Natural killer cell (primary cell): ENCODE measurements at regions not wholly inside any gene's neighbourhood (a gene's known extent, or its start where the extent isn't known, plus 50 kb on each side); places are given as distances from the start of the nearest gene placed in this dataset.

ENCODE experiments used
- ATAC-seq, 3 donors: fragments of 150-1000 bp in 2 of 3; fragments of 200-7000 bp in 1 of 3; cut with Tn5 transposase; 1 replicate in 1 of 3; 2 replicates in 2 of 3; pipeline ENCODE4 v1.10.0; 2021; ENCODE audit warnings: mild to moderate bottlenecking in 2 of 3, moderate library complexity in 2 of 3
- DNase-seq, 2 donors: peaks; one replicate each; pipeline versions ENCODE4 v3.0.0 to v3.0.0-alpha.2; 2013 to 2021; ENCODE audit warnings: mixed read lengths in 1 of 2
- H3K27ac ChIP-seq: one replicate; pipeline ENCODE4 v1.5.1; 2013; ENCODE audit warnings: mild to moderate bottlenecking, low read length
- H3K27me3 ChIP-seq: one replicate; pipeline ENCODE4 v1.6.1; 2013; ENCODE audit warnings: low read length; ENCODE audit not compliant: control insufficient read depth, insufficient read depth
- H3K36me3 ChIP-seq: one replicate; pipeline ENCODE4 v1.6.1; 2013; ENCODE audit warnings: low read length; ENCODE audit not compliant: control insufficient read depth, insufficient read depth
- H3K4me1 ChIP-seq: one replicate; pipeline ENCODE4 v1.6.1; 2013; ENCODE audit warnings: low read length; ENCODE audit not compliant: control insufficient read depth, insufficient read depth
- H3K4me3 ChIP-seq: one replicate; pipeline ENCODE4 v1.5.1; 2013; ENCODE audit warnings: low read length
- H3K9me3 ChIP-seq: one replicate; pipeline ENCODE4 v1.6.1; 2013; ENCODE audit warnings: low read length; ENCODE audit not compliant: control insufficient read depth, insufficient read depth
- H3K27ac Mint-ChIP-seq, 2 donors: one replicate each; pipeline ENCODE4 v1.8.0; 2022; ENCODE audit warnings: mild to moderate bottlenecking in 2 of 2, mixed read lengths in 2 of 2, moderate library complexity in 1 of 2
- H3K27me3 Mint-ChIP-seq, 2 donors: one replicate each; pipeline ENCODE4 v1.8.0; 2022; ENCODE audit warnings: low read depth in 2 of 2, mixed read lengths in 2 of 2
- H3K36me3 Mint-ChIP-seq: one replicate; pipeline ENCODE4 v1.8.0; 2022; ENCODE audit warnings: mixed read lengths
- H3K4me1 Mint-ChIP-seq, 2 donors: one replicate each; pipeline ENCODE4 v1.8.0; 2022; ENCODE audit warnings: mixed read lengths in 2 of 2
- H3K4me3 Mint-ChIP-seq: one replicate; pipeline ENCODE4 v1.8.0; 2022; ENCODE audit warnings: mild to moderate bottlenecking, moderate library complexity, mixed read lengths
- H3K9me3 Mint-ChIP-seq, 2 donors: one replicate each; pipeline ENCODE4 v1.8.0; 2022; ENCODE audit warnings: mixed read lengths in 2 of 2
- WGBS: methylation state at CpG from one replicate; pipeline ENCODE4 v1.1.7; 2013; ENCODE audit warnings: missing lambda C conversion rate; ENCODE audit not compliant: insufficient coverage; 5-methylcytosine and 5-hydroxymethylcytosine counted together
- intact Hi-C: fragments of 100-400 bp; cut with micrococcal nuclease; formaldehyde crosslinking; loops from one replicate; pipeline ENCODE4 v1.14.2; 2022
- TF ChIP-seq, protein P1 (sequence below): fragments of 200-600 bp; IDR thresholded peaks from one replicate; pipeline ENCODE4 v1.8.0; 2022; ENCODE audit warnings: antibody characterized with exemption

DNA sequence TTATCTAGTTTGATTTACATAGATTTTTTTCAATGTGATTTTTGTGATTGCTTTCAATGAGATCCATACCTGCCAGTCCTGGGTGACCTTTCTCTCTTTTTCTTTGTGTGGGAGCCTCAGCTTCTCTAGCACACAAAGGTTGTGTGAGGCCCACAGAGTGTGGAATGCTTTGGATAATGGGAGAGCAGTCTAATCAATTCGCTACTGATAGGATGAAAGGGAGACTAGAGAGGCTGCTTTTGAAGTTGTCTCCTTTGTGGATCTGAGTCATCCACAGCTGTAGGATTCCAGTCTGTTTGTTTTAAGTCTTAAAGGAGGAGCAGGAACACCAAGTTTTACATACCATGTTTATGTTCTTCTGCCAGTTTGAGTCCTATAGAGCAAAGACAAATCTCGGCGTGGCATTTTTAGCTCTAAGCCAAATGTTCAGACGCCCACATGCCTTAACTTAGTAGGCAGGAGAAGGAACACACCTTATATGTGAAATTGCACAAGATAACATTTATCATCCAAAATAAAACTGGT, 330.0 kb downstream of the ARL4A start:
- TF ChIP-seq, protein P1, sequence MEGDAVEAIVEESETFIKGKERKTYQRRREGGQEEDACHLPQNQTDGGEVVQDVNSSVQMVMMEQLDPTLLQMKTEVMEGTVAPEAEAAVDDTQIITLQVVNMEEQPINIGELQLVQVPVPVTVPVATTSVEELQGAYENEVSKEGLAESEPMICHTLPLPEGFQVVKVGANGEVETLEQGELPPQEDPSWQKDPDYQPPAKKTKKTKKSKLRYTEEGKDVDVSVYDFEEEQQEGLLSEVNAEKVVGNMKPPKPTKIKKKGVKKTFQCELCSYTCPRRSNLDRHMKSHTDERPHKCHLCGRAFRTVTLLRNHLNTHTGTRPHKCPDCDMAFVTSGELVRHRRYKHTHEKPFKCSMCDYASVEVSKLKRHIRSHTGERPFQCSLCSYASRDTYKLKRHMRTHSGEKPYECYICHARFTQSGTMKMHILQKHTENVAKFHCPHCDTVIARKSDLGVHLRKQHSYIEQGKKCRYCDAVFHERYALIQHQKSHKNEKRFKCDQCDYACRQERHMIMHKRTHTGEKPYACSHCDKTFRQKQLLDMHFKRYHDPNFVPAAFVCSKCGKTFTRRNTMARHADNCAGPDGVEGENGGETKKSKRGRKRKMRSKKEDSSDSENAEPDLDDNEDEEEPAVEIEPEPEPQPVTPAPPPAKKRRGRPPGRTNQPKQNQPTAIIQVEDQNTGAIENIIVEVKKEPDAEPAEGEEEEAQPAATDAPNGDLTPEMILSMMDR: no peak
- Mint-ChIP-seq H3K27ac (no peak overlapping the region), H3K36me3 (no peaks in the 10 kb centered on the region), H3K4me3 (no peak overlapping the region), H3K4me1 (no peaks in the 10 kb centered on the region), H3K9me3 (peaks cover 3% of the 10 kb centered on the region in 2 donors), H3K27me3 (no peaks in the 10 kb centered on the region)
- Histone ChIP-seq H3K27me3 (no peaks in the 10 kb centered on the region), H3K27ac (no peak overlapping the region), H3K9me3 (no peaks in the 10 kb centered on the region), H3K4me1 (no peaks in the 10 kb centered on the region), H3K36me3 (no peaks in the 10 kb centered on the region), H3K4me3 (no peak overlapping the region)
- 84% methylated on average over 4 of the region's 4 CpGs for WGBS
- ATAC-seq (no peak), DNase-seq (no peak)
- intact Hi-C loops: no loop called here

DNA sequence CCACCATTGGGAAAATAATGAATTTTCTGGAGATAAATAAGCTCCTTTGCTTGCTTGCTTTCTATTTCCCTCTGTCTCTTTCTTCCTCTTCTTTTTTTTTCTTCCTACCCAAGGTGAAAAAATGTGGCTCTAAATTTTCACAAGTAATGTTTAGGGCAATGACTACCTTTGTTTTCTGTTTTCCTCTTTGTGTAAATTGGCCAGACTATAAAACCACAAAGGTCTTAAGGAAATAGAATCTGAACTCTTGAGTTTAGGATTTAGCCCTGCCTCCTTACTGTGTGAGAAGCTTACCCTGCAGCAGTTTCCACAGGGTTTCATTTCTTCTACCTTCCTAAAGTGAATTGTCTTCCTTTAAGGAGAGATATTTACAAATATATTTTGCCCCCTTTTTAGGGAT, 330.4 kb downstream of the ARL4A start:
- H3K27ac Mint-ChIP-seq: no peak overlapping the region
- H3K4me1 Mint-ChIP-seq: no peaks in the 10 kb centered on the region

DNA sequence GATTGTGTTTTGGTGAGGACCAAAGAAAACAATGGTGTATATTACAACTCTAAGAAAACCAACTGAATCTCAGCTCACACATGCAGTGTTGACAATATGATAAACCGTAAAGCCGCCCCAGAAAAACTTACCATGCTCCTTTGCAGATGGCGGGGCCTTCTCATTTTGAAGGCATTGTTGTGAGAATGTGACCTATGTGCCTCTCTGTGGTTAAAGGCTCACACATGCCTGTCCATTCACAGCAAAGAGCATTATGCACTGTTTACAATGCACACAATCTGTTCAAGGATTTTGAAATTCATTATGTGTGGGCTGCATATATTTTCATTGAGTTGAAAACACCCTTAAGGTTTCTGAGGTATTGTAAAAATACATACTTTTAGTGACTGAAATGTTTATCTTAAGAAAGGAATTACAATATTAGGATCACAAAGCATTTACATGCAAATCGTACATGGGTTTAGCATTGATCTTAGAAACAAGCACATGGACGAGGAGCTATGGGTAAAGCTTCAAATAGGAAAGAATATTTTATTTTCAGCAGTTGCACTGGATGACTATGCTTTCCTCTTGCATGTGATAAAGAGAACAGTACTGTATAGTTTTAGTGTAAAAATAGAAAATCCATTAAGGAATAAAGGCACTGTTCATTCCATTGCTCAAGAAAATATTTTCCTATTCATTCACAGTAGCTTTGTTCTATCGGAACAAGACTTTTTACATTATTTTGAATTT, 334.3 kb downstream of the ARL4A start:
- H3K27ac Mint-ChIP-seq: no peak overlapping the region
- no peaks in the 10 kb centered on the region for H3K4me1 Mint-ChIP-seq
- ATAC-seq: no peak
- 94% methylated on average over 5 of the region's 6 CpGs for WGBS
- H3K36me3 ChIP-seq: no peaks in the 10 kb centered on the region
- H3K27ac ChIP-seq: no peak overlapping the region
- H3K9me3 ChIP-seq: no peaks in the 10 kb centered on the region
- peaks cover 3 to 6% of the 10 kb centered on the region in 2 donors for H3K9me3 Mint-ChIP-seq
- intact Hi-C loops: no loop called here
- no peaks in the 10 kb centered on the region for H3K27me3 ChIP-seq
- no peaks in the 10 kb centered on the region for H3K4me1 ChIP-seq
- no peak overlapping the region for H3K4me3 Mint-ChIP-seq
- no peaks in the 10 kb centered on the region for H3K27me3 Mint-ChIP-seq
- TF ChIP-seq, protein P1: no peak
- no peaks in the 10 kb centered on the region for H3K36me3 Mint-ChIP-seq
- no peak overlapping the region for H3K4me3 ChIP-seq
- no peak for DNase-seq

More for the DNA sequence above, 330.4 kb downstream of the ARL4A start:
- H3K4me1 ChIP-seq: no peaks in the 10 kb centered on the region
- no peak overlapping the region for H3K4me3 Mint-ChIP-seq
- intact Hi-C loops: no loop called here
- no peaks in the 10 kb centered on the region for H3K27me3 Mint-ChIP-seq
- DNase-seq (no peak), ATAC-seq (no peak)
- H3K27me3 ChIP-seq: no peaks in the 10 kb centered on the region
- H3K9me3 ChIP-seq: no peaks in the 10 kb centered on the region
- H3K36me3 ChIP-seq: no peaks in the 10 kb centered on the region
- H3K4me3 ChIP-seq: no peak overlapping the region
- H3K27ac ChIP-seq: no peak overlapping the region
- no peaks in the 10 kb centered on the region for H3K36me3 Mint-ChIP-seq
- TF ChIP-seq, protein P1: no peak
- peaks cover 3% of the 10 kb centered on the region in 2 donors for H3K9me3 Mint-ChIP-seq
